ENCODE measurements at regions not wholly inside any gene's neighbourhood (a gene's known extent, or its start where the extent isn't known, plus 50 kb on each side); places are given as distances from the start of the nearest gene placed in this dataset.

GRCh38 chr14:41257476-41257875 lies 349.2 kb upstream of the LRFN5 start:
- no peak for TF ChIP-seq SIN3A (IDR thresholded peaks at IDR 0.05; ENCODE audit: borderline replicate concordance, insufficient read depth, low read length)
- no peak for TF ChIP-seq POLR2AphosphoS5 (IDR thresholded peaks at IDR 0.05; ENCODE audit: low read depth, low read length)
- no peak for TF ChIP-seq FOXP2 (optimal IDR thresholded peaks at IDR 0.05; ENCODE audit: borderline replicate concordance, extremely low read depth, extremely low read length, insufficient read depth)
- no peak for TF ChIP-seq TAF1 (IDR thresholded peaks at IDR 0.05; ENCODE audit: borderline replicate concordance, insufficient read depth, low read length)
- TF ChIP-seq, protein P1, sequence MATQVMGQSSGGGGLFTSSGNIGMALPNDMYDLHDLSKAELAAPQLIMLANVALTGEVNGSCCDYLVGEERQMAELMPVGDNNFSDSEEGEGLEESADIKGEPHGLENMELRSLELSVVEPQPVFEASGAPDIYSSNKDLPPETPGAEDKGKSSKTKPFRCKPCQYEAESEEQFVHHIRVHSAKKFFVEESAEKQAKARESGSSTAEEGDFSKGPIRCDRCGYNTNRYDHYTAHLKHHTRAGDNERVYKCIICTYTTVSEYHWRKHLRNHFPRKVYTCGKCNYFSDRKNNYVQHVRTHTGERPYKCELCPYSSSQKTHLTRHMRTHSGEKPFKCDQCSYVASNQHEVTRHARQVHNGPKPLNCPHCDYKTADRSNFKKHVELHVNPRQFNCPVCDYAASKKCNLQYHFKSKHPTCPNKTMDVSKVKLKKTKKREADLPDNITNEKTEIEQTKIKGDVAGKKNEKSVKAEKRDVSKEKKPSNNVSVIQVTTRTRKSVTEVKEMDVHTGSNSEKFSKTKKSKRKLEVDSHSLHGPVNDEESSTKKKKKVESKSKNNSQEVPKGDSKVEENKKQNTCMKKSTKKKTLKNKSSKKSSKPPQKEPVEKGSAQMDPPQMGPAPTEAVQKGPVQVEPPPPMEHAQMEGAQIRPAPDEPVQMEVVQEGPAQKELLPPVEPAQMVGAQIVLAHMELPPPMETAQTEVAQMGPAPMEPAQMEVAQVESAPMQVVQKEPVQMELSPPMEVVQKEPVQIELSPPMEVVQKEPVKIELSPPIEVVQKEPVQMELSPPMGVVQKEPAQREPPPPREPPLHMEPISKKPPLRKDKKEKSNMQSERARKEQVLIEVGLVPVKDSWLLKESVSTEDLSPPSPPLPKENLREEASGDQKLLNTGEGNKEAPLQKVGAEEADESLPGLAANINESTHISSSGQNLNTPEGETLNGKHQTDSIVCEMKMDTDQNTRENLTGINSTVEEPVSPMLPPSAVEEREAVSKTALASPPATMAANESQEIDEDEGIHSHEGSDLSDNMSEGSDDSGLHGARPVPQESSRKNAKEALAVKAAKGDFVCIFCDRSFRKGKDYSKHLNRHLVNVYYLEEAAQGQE (IDR thresholded peaks at IDR 0.05; ENCODE audit: insufficient read depth in 1 of 2, low read depth in 2 of 2, low read length in 2 of 2) = no peak

DNA sequence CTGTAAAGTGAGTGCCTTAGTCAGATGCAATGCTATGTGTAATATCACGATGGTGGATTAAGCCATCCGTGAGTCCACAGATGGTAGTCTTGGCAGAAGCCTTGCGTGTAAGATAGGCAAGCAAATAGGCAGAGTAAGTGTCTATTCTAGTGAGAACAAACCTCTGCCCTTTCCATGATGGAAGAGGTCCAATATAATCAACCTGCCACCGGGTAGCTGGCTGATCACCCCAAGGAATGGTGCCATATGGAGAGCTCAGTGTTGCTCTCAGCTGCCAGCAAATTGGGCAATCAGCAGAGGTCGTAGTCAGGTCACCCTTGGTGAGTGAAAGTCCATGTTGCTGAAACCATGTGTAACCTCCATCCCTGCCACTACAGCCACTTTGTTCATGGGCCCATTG lies 371.2 kb upstream of the LRFN5 start:
- TF ChIP-seq SIN3A (IDR thresholded peaks at IDR 0.05; ENCODE audit: borderline replicate concordance, insufficient read depth, low read length) = no peak
- no peak for TF ChIP-seq POLR2AphosphoS5 (IDR thresholded peaks at IDR 0.05; ENCODE audit: low read depth, low read length)
- TF ChIP-seq TAF1 (IDR thresholded peaks at IDR 0.05; ENCODE audit: borderline replicate concordance, insufficient read depth, low read length) = no peak
- TF ChIP-seq, protein P1 (IDR thresholded peaks at IDR 0.05; ENCODE audit: insufficient read depth in 1 of 2, low read depth in 2 of 2, low read length in 2 of 2) = no peak

DNA sequence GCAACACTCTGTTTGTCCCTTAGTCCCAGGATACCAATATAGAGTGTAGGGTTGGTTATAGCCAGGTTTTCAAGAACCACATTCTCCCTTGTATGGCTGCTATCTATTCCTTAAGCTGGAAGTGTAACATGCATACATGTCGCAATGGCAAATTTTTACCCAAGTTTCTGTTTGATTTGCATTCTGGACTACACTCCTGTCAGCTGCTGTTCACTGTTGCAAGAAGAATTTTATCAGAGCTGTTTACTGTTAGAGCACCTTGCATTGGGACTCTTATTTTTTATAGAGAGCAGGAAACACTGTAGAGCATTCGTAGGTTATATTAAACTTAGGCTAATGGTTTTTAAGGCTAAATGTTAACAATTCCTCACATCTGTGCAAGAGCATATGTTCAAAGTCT lies 376.0 kb upstream of the LRFN5 start:
- TF ChIP-seq FOXP2 (optimal IDR thresholded peaks at IDR 0.05; ENCODE audit: borderline replicate concordance, extremely low read depth, extremely low read length, insufficient read depth) (no peak), SIN3A (IDR thresholded peaks at IDR 0.05; ENCODE audit: borderline replicate concordance, insufficient read depth, low read length) (no peak), POLR2AphosphoS5 (IDR thresholded peaks at IDR 0.05; ENCODE audit: low read depth, low read length) (no peak), TAF1 (IDR thresholded peaks at IDR 0.05; ENCODE audit: borderline replicate concordance, insufficient read depth, low read length) (no peak)
- TF ChIP-seq, protein P1 (IDR thresholded peaks at IDR 0.05; ENCODE audit: insufficient read depth in 1 of 2, low read depth in 2 of 2, low read length in 2 of 2) = no peak

DNA sequence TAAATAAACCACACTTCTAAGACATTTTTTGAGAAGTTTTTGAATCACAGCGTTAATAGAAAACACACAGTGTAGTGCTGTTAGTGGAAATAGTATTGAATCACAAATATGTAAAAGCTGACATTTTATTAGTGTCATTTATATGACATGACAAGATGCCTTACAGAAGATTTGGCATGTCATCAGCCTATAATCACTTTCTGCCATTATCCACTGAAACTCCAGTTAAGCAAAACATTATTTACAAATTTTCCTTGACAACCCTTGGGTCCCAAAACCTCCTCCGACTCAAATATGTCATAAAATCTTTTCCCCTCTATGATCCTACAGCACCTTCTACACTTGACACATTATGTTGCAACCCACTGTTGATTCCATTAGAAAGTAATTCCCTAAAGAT lies 376.9 kb upstream of the LRFN5 start:
- TF ChIP-seq FOXP2 (optimal IDR thresholded peaks at IDR 0.05; ENCODE audit: borderline replicate concordance, extremely low read depth, extremely low read length, insufficient read depth) = no peak
- TF ChIP-seq, protein P1 (IDR thresholded peaks at IDR 0.05; ENCODE audit: insufficient read depth in 1 of 2, low read depth in 2 of 2, low read length in 2 of 2) = no peak

DNA sequence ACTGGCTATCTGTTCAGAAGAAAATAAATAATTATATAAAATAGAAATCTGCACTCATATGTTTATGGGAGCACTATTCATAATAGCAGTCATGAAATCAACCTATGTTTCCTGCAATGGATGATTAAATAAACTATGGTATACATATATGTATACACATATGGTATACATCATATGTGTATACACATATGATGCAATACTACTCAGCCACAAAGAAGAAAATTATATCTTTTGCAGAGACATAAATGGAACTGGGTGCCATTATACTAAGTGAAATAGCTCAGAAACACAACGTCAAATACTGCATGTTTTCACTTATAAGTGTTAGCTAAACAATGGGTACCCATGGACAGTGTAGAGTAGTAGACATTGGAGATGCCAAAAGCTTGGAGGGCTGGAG lies 381.2 kb upstream of the LRFN5 start:
- no peak for TF ChIP-seq POLR2AphosphoS5 (IDR thresholded peaks at IDR 0.05; ENCODE audit: low read depth, low read length)
- TF ChIP-seq, protein P1 (IDR thresholded peaks at IDR 0.05; ENCODE audit: insufficient read depth in 1 of 2, low read depth in 2 of 2, low read length in 2 of 2) = no peak
- no peak for TF ChIP-seq SIN3A (IDR thresholded peaks at IDR 0.05; ENCODE audit: borderline replicate concordance, insufficient read depth, low read length)
- no peak for TF ChIP-seq TAF1 (IDR thresholded peaks at IDR 0.05; ENCODE audit: borderline replicate concordance, insufficient read depth, low read length)
- TF ChIP-seq FOXP2 (optimal IDR thresholded peaks at IDR 0.05; ENCODE audit: borderline replicate concordance, extremely low read depth, extremely low read length, insufficient read depth) = no peak

Measured in PFSK-1 (cell line).